Epidermal melanocyte (primary cell): ENCODE measurements at regions not wholly inside any gene's neighbourhood (a gene's known extent, or its start where the extent isn't known, plus 50 kb on each side); places are given as distances from the start of the nearest gene placed in this dataset.

Experiments used
- DNase-seq: peaks from one replicate; pipeline ENCODE4 v3.0.0; 2011; ENCODE audit warnings: low spot score; ENCODE audit not compliant: insufficient read length

GRCh38 chr11:96607864-96608558, 218.2 kb downstream of the JRKL start:
- DNase-seq = no peak

GRCh38 chr11:96614101-96614500, 224.3 kb downstream of the JRKL start:
- DNase-seq = no peak

- no peak for DNase-seq
These were observed 225.0 kb downstream of the JRKL start for GRCh38 chr11:96614846-96615245.

GRCh38 chr11:96620464-96621044, 230.7 kb downstream of the JRKL start:
- no peak for DNase-seq

- no peak for DNase-seq
These were observed 231.3 kb downstream of the JRKL start for GRCh38 chr11:96621161-96621560.

GRCh38 chr11:96622026-96622634, 232.3 kb downstream of the JRKL start:
- DNase-seq = no peak

GRCh38 chr11:96624126-96624525, 234.3 kb downstream of the JRKL start:
- no peak for DNase-seq

GRCh38 chr11:96627376-96627775, 237.6 kb downstream of the JRKL start:
- no peak for DNase-seq

GRCh38 chr11:96635655-96636054, 245.8 kb downstream of the JRKL start:
- DNase-seq = no peak

- no peak for DNase-seq
These were observed 251.4 kb downstream of the JRKL start for GRCh38 chr11:96641261-96641660.

GRCh38 chr11:96642583-96642982, 252.8 kb downstream of the JRKL start:
- DNase-seq = no peak

- DNase-seq = no peak
These were observed 253.4 kb downstream of the JRKL start for GRCh38 chr11:96643173-96643572.

GRCh38 chr11:96647621-96648020, 257.8 kb downstream of the JRKL start:
- DNase-seq = no peak

GRCh38 chr11:96648991-96649390, 259.2 kb downstream of the JRKL start:
- no peak for DNase-seq

GRCh38 chr11:96652516-96652915, 262.7 kb downstream of the JRKL start:
- no peak for DNase-seq

- no peak for DNase-seq
These were observed 265.7 kb downstream of the JRKL start for GRCh38 chr11:96655474-96655873.

- no peak for DNase-seq
These were observed 268.6 kb downstream of the JRKL start for GRCh38 chr11:96658436-96658835.

- no peak for DNase-seq
These were observed 274.3 kb downstream of the JRKL start for GRCh38 chr11:96664110-96664509.

GRCh38 chr11:96680211-96681018, 290.6 kb downstream of the JRKL start:
- DNase-seq = no peak

- no peak for DNase-seq
These were observed 291.4 kb downstream of the JRKL start for GRCh38 chr11:96681019-96681716.

- no peak for DNase-seq
These were observed 304.5 kb downstream of the JRKL start for GRCh38 chr11:96694338-96694737.
